ENCODE measurements at regions not wholly inside any gene's neighbourhood (a gene's known extent, or its start where the extent isn't known, plus 50 kb on each side); places are given as distances from the start of the nearest gene placed in this dataset.
A peak's percentile ranks its signal among the peaks of the same experiment; 100 is the strongest.

GRCh38 chr5:20562544-20562943 lies 574.5 kb upstream of the CDH18 start:
- DNase-seq (ENCODE audit: low read depth), result no peak

GRCh38 chr5:20559845-20560244 lies 571.8 kb upstream of the CDH18 start:
- DNase-seq (ENCODE audit: low read depth), result no peak

- DNase-seq (ENCODE audit: low read depth), result peak; percentile 2
Observed at GRCh38 chr5:20556115-20556763, 568.2 kb upstream of the CDH18 start.

- peak; percentile 1 for DNase-seq (ENCODE audit: low read depth)
Observed at GRCh38 chr5:20555034-20555433, 567.0 kb upstream of the CDH18 start.

GRCh38 chr5:20554001-20554400 lies 566.0 kb upstream of the CDH18 start:
- DNase-seq (ENCODE audit: low read depth), result peak; percentile 0

- no peak for DNase-seq (ENCODE audit: low read depth)
Observed at GRCh38 chr5:20537911-20538703, 550.1 kb upstream of the CDH18 start.

GRCh38 chr5:20536813-20537212 lies 548.8 kb upstream of the CDH18 start:
- no peak for DNase-seq (ENCODE audit: low read depth)

- no peak for DNase-seq (ENCODE audit: low read depth)
Observed at GRCh38 chr5:20536341-20536740, 548.3 kb upstream of the CDH18 start.

- DNase-seq (ENCODE audit: low read depth), result no peak
Observed at GRCh38 chr5:20528471-20528870, 540.5 kb upstream of the CDH18 start.

GRCh38 chr5:20524991-20525529 lies 537.1 kb upstream of the CDH18 start:
- peak; percentile 6 for DNase-seq (ENCODE audit: low read depth)

- DNase-seq (ENCODE audit: low read depth), result no peak
Observed at GRCh38 chr5:20522905-20523482, 535.0 kb upstream of the CDH18 start.

GRCh38 chr5:20515606-20516005 lies 527.6 kb upstream of the CDH18 start:
- DNase-seq (ENCODE audit: low read depth), result no peak

- no peak for DNase-seq (ENCODE audit: low read depth)
Observed at GRCh38 chr5:20514145-20514544, 526.1 kb upstream of the CDH18 start.

GRCh38 chr5:20500546-20500945 lies 512.5 kb upstream of the CDH18 start:
- no peak for DNase-seq (ENCODE audit: low read depth)

GRCh38 chr5:20498926-20499325 lies 510.9 kb upstream of the CDH18 start:
- DNase-seq (ENCODE audit: low read depth), result no peak

- DNase-seq (ENCODE audit: low read depth), result no peak
Observed at GRCh38 chr5:20498102-20498501, 510.1 kb upstream of the CDH18 start.

- DNase-seq (ENCODE audit: low read depth), result no peak
Observed at GRCh38 chr5:20497356-20497755, 509.4 kb upstream of the CDH18 start.

GRCh38 chr5:20494706-20495105 lies 506.7 kb upstream of the CDH18 start:
- no peak for DNase-seq (ENCODE audit: low read depth)

- no peak for DNase-seq (ENCODE audit: low read depth)
Observed at GRCh38 chr5:20486826-20487225, 498.8 kb upstream of the CDH18 start.

GRCh38 chr5:20476016-20476415 lies 488.0 kb upstream of the CDH18 start:
- no peak for DNase-seq (ENCODE audit: low read depth)

- no peak for DNase-seq (ENCODE audit: low read depth)
Observed at GRCh38 chr5:20470997-20471396, 483.0 kb upstream of the CDH18 start.

GRCh38 chr5:20469792-20470191 lies 481.8 kb upstream of the CDH18 start:
- DNase-seq (ENCODE audit: low read depth), result no peak

GRCh38 chr5:20469390-20469789 lies 481.4 kb upstream of the CDH18 start:
- DNase-seq (ENCODE audit: low read depth), result no peak
